CD4-positive, alpha-beta memory T cell (primary cell): ENCODE measurements at regions not wholly inside any gene's neighbourhood (a gene's known extent, or its start where the extent isn't known, plus 50 kb on each side); places are given as distances from the start of the nearest gene placed in this dataset.

ENCODE experiments used
- CTCF ChIA-PET: fragments of 350-600 bp; sonication (Branson Sonifier 250); formaldehyde crosslinking; loops from one replicate; lab custom pipeline; 2021; ENCODE audit warnings: inconsistent platforms; ENCODE audit not compliant: partially characterized antibody; lab: Charles Lee
- POLR2A ChIA-PET: fragments of 350-600 bp; sonication (Branson Sonifier 250); formaldehyde crosslinking; loops from one replicate; lab custom pipeline; 2021; ENCODE audit not compliant: partially characterized antibody; lab: Charles Lee
- DNase-seq, 5 donors: peaks; one replicate each; pipeline versions ENCODE4 v3.0.0 to v3.0.0-alpha.2; 2020 to 2022; ENCODE audit warnings: mixed read lengths in 1 of 5
- H3K27ac ChIP-seq: one replicate; pipeline ENCODE4 v1.7.0; 2013; ENCODE audit warnings: low read depth, low read length
- H3K27me3 ChIP-seq: 2 replicates; pipeline ENCODE4 v1.7.0; 2013; ENCODE audit warnings: mild to moderate bottlenecking, low read length, moderate library complexity; ENCODE audit not compliant: insufficient read depth
- H3K36me3 ChIP-seq: 2 replicates; pipeline ENCODE4 v1.7.0; 2013; ENCODE audit warnings: mild to moderate bottlenecking, low read length, moderate library complexity; ENCODE audit not compliant: insufficient read depth
- H3K4me1 ChIP-seq: 2 replicates; pipeline ENCODE4 v1.7.0; 2013; ENCODE audit warnings: mild to moderate bottlenecking, low read length, moderate library complexity; ENCODE audit not compliant: insufficient read depth
- H3K4me3 ChIP-seq, 2 donors: one replicate each; pipeline ENCODE4 v1.7.0; 2013; ENCODE audit warnings: low read length in 2 of 2, mild to moderate bottlenecking in 1 of 2
- H3K9me3 ChIP-seq, 2 donors: one replicate each; pipeline ENCODE4 v1.7.0; 2013; ENCODE audit warnings: low read length in 2 of 2, control low read depth in 1 of 2; ENCODE audit not compliant: control insufficient read depth in 1 of 2
- H3K27ac Mint-ChIP-seq, 7 donors: one replicate each; pipeline ENCODE4 v1.8.0; 2020 to 2021; ENCODE audit warnings: mixed read lengths in 7 of 7, mild to moderate bottlenecking in 6 of 7, inconsistent platforms in 3 of 7, moderate library complexity in 3 of 7
- H3K27me3 Mint-ChIP-seq, 2 donors: one replicate each; pipeline ENCODE4 v1.8.0; 2020 to 2021; ENCODE audit warnings: mixed read lengths in 2 of 2
- H3K36me3 Mint-ChIP-seq, 2 donors: one replicate each; pipeline ENCODE4 v1.8.0; 2020 to 2021; ENCODE audit warnings: mixed read lengths in 2 of 2, inconsistent platforms in 1 of 2, mild to moderate bottlenecking in 1 of 2
- H3K4me1 Mint-ChIP-seq, 4 donors: one replicate each; pipeline ENCODE4 v1.8.0; 2020 to 2021; ENCODE audit warnings: mixed read lengths in 4 of 4, mild to moderate bottlenecking in 1 of 4
- H3K4me3 Mint-ChIP-seq, 8 donors: one replicate each; pipeline ENCODE4 v1.8.0; 2020 to 2021; ENCODE audit warnings: mixed read lengths in 8 of 8, mild to moderate bottlenecking in 7 of 8, moderate library complexity in 6 of 8, inconsistent platforms in 3 of 8
- H3K9me3 Mint-ChIP-seq, 8 donors: one replicate each; pipeline ENCODE4 v1.8.0; 2020 to 2021; ENCODE audit warnings: mixed read lengths in 8 of 8, mild to moderate bottlenecking in 5 of 8, inconsistent platforms in 3 of 8, moderate library complexity in 1 of 8
- intact Hi-C: fragments of 100-400 bp; cut with micrococcal nuclease; formaldehyde crosslinking; loops from one replicate; pipeline ENCODE4 v1.15.1; 2023

- peaks cover 0 to 3% (median 0%) of the 10 kb centered on the region in 8 donors for H3K9me3 Mint-ChIP-seq
- H3K9me3 ChIP-seq: no peaks in the 10 kb centered on the region
- H3K4me3 ChIP-seq: no peak overlapping the region
- no peaks in the 10 kb centered on the region for H3K27me3 Mint-ChIP-seq
- POLR2A ChIA-PET: no interaction called here
- DNase-seq: no peak
- H3K27ac Mint-ChIP-seq: no peak overlapping the region
- H3K36me3 ChIP-seq: no peaks in the 10 kb centered on the region
- no peak overlapping the region for H3K27ac ChIP-seq
- CTCF ChIA-PET: no interaction called here
- H3K36me3 Mint-ChIP-seq: no peaks in the 10 kb centered on the region
- H3K4me3 Mint-ChIP-seq: no peak overlapping the region
- no peaks in the 10 kb centered on the region for H3K27me3 ChIP-seq
- no peaks in the 10 kb centered on the region for H3K4me1 ChIP-seq
- peaks cover 0 to 5% (median 2%) of the 10 kb centered on the region in 4 donors for H3K4me1 Mint-ChIP-seq
- intact Hi-C loops: no loop called here
Observed at GRCh38 chr14:98957211-98958047, 314.6 kb downstream of the BCL11B start.

- no peak for DNase-seq
- H3K9me3 ChIP-seq: no peaks in the 10 kb centered on the region
- H3K27ac Mint-ChIP-seq: no peak overlapping the region
- no peak overlapping the region for H3K4me3 ChIP-seq
- peaks cover under 1% of the 10 kb centered on the region for H3K4me1 ChIP-seq
- no peaks in the 10 kb centered on the region for H3K36me3 ChIP-seq
- H3K27me3 ChIP-seq: no peaks in the 10 kb centered on the region
- POLR2A ChIA-PET: no interaction called here
- H3K4me3 Mint-ChIP-seq: no peak overlapping the region
- no peak overlapping the region for H3K27ac ChIP-seq
- H3K36me3 Mint-ChIP-seq: no peaks in the 10 kb centered on the region
- no peaks in the 10 kb centered on the region for H3K27me3 Mint-ChIP-seq
- intact Hi-C loops: no loop called here
- peaks cover 3 to 12% (median 5%) of the 10 kb centered on the region in 4 donors for H3K4me1 Mint-ChIP-seq
- H3K9me3 Mint-ChIP-seq: peaks cover 0 to 3% (median 0%) of the 10 kb centered on the region in 8 donors
- CTCF ChIA-PET: no interaction called here
Observed at GRCh38 chr14:98958048-98958631, 313.9 kb downstream of the BCL11B start.

GRCh38 chr14:98958632-98959031, 313.4 kb downstream of the BCL11B start:
- Mint-ChIP-seq H3K36me3 (no peaks in the 10 kb centered on the region), H3K4me3 (no peak overlapping the region), H3K27ac (no peak overlapping the region), H3K4me1 (peaks cover 6 to 17% (median 10%) of the 10 kb centered on the region in 4 donors), H3K27me3 (no peaks in the 10 kb centered on the region), H3K9me3 (peaks cover 0 to 3% (median 0%) of the 10 kb centered on the region in 8 donors)
- Histone ChIP-seq H3K27ac (no peak overlapping the region), H3K27me3 (no peaks in the 10 kb centered on the region), H3K36me3 (no peaks in the 10 kb centered on the region), H3K9me3 (no peaks in the 10 kb centered on the region), H3K4me3 (no peak overlapping the region), H3K4me1 (peaks cover 5% of the 10 kb centered on the region)
- CTCF ChIA-PET: no interaction called here
- POLR2A ChIA-PET: no interaction called here
- no peak for DNase-seq
- intact Hi-C loops: no loop called here

- no peaks in the 10 kb centered on the region for H3K9me3 ChIP-seq
- H3K9me3 Mint-ChIP-seq: peaks cover 0 to 3% (median 0%) of the 10 kb centered on the region in 8 donors
- no peaks in the 10 kb centered on the region for H3K27me3 ChIP-seq
- no peak overlapping the region for H3K4me3 Mint-ChIP-seq
- CTCF ChIA-PET: no interaction called here
- H3K27ac ChIP-seq: no peak overlapping the region
- H3K27me3 Mint-ChIP-seq: no peaks in the 10 kb centered on the region
- peaks cover 10 to 25% (median 15%) of the 10 kb centered on the region in 4 donors for H3K4me1 Mint-ChIP-seq
- POLR2A ChIA-PET: no interaction called here
- H3K36me3 Mint-ChIP-seq: no peaks in the 10 kb centered on the region
- intact Hi-C loops: no loop called here
- no peak overlapping the region for H3K4me3 ChIP-seq
- DNase-seq: no peak
- no peaks in the 10 kb centered on the region for H3K36me3 ChIP-seq
- peaks cover 13% of the 10 kb centered on the region for H3K4me1 ChIP-seq
- peak overlapping the region in 2 of 7 donors; percentile 18 to 50 for H3K27ac Mint-ChIP-seq
Observed at GRCh38 chr14:98959410-98959809, 312.6 kb downstream of the BCL11B start.

GRCh38 chr14:98959958-98960616, 311.9 kb downstream of the BCL11B start:
- Histone ChIP-seq H3K36me3 (no peaks in the 10 kb centered on the region), H3K4me3 (no peak overlapping the region), H3K27me3 (no peaks in the 10 kb centered on the region), H3K27ac (no peak overlapping the region), H3K4me1 (peaks cover 20% of the 10 kb centered on the region), H3K9me3 (no peaks in the 10 kb centered on the region)
- DNase-seq: no peak
- POLR2A ChIA-PET: no interaction called here
- intact Hi-C loops: no loop called here
- peaks cover 17 to 31% (median 22%) of the 10 kb centered on the region in 4 donors for H3K4me1 Mint-ChIP-seq
- H3K9me3 Mint-ChIP-seq: peaks cover 0 to 3% (median 0%) of the 10 kb centered on the region in 8 donors
- peak overlapping the region in 3 of 7 donors; percentile 50 to 77 (median 50) for H3K27ac Mint-ChIP-seq
- no peaks in the 10 kb centered on the region for H3K27me3 Mint-ChIP-seq
- no peaks in the 10 kb centered on the region for H3K36me3 Mint-ChIP-seq
- CTCF ChIA-PET: interaction anchor here (0.6 kb wide), 1 partner anchor 731 kb away, joined by 3 read pairs; no protein-coding TSS in a partner anchor
- H3K4me3 Mint-ChIP-seq: no peak overlapping the region

- peaks cover 0 to 5% (median 0%) of the 10 kb centered on the region in 8 donors for H3K9me3 Mint-ChIP-seq
- no peaks in the 10 kb centered on the region for H3K27me3 Mint-ChIP-seq
- Histone ChIP-seq H3K4me1 (peaks cover 25% of the 10 kb centered on the region), H3K36me3 (no peaks in the 10 kb centered on the region), H3K4me3 (no peak overlapping the region), H3K9me3 (no peaks in the 10 kb centered on the region), H3K27me3 (no peaks in the 10 kb centered on the region), H3K27ac (no peak overlapping the region)
- peak overlapping the region in 1 of 7 donors; percentile 77 for H3K27ac Mint-ChIP-seq
- H3K4me3 Mint-ChIP-seq: no peak overlapping the region
- no peak for DNase-seq
- intact Hi-C loops: no loop called here
- no peaks in the 10 kb centered on the region for H3K36me3 Mint-ChIP-seq
- ChIA-PET CTCF (interaction anchor here (0.6 kb wide), 1 partner anchor 732 kb away, joined by 3 read pairs; no protein-coding TSS in a partner anchor), POLR2A (no interaction called here)
- peaks cover 21 to 37% (median 26%) of the 10 kb centered on the region in 4 donors for H3K4me1 Mint-ChIP-seq
Observed at GRCh38 chr14:98960617-98961013, 311.4 kb downstream of the BCL11B start.

GRCh38 chr14:98961191-98961590, 310.8 kb downstream of the BCL11B start:
- Histone ChIP-seq H3K4me1 (peaks cover 27% of the 10 kb centered on the region), H3K36me3 (no peaks in the 10 kb centered on the region), H3K27me3 (no peaks in the 10 kb centered on the region), H3K9me3 (no peaks in the 10 kb centered on the region), H3K27ac (no peak overlapping the region), H3K4me3 (no peak overlapping the region)
- no peaks in the 10 kb centered on the region for H3K36me3 Mint-ChIP-seq
- ChIA-PET CTCF (no interaction called here), POLR2A (no interaction called here)
- peak overlapping the region in 1 of 7 donors; percentile 29 for H3K27ac Mint-ChIP-seq
- H3K27me3 Mint-ChIP-seq: no peaks in the 10 kb centered on the region
- peaks cover 22 to 38% (median 30%) of the 10 kb centered on the region in 4 donors for H3K4me1 Mint-ChIP-seq
- peaks cover 0 to 5% (median 0%) of the 10 kb centered on the region in 8 donors for H3K9me3 Mint-ChIP-seq
- no peak for DNase-seq
- no peak overlapping the region for H3K4me3 Mint-ChIP-seq
- intact Hi-C loops: no loop called here
